ENCODE measurements at regions not wholly inside any gene's neighbourhood (a gene's known extent, or its start where the extent isn't known, plus 50 kb on each side); places are given as distances from the start of the nearest gene placed in this dataset.

GRCh38 chr14:85336257-85336656 is 193.7 kb upstream of the FLRT2 start:
- Histone ChIP-seq H3K36me3 (ENCODE audit: insufficient read depth) (no peaks in the 10 kb centered on the region), H3K4me3 (IDR thresholded peaks at IDR 0.05; ENCODE audit: insufficient read depth, low read depth, low read length) (no peak overlapping the region), H4K20me1 (ENCODE audit: insufficient read depth) (no peaks in the 10 kb centered on the region), H3K27me3 (ENCODE audit: insufficient read depth, low read depth) (no peaks in the 10 kb centered on the region), H3K9ac (no peak overlapping the region), H3K27ac (no peak overlapping the region), H2AFZ (ENCODE audit: low read depth) (no peak overlapping the region), H3K4me1 (ENCODE audit: low read depth, poor library complexity, severe bottlenecking) (no peaks in the 10 kb centered on the region), H3K79me2 (ENCODE audit: insufficient read depth, low read depth) (no peaks in the 10 kb centered on the region), H3K4me2 (no peak overlapping the region)
- TF ChIP-seq, protein P1, sequence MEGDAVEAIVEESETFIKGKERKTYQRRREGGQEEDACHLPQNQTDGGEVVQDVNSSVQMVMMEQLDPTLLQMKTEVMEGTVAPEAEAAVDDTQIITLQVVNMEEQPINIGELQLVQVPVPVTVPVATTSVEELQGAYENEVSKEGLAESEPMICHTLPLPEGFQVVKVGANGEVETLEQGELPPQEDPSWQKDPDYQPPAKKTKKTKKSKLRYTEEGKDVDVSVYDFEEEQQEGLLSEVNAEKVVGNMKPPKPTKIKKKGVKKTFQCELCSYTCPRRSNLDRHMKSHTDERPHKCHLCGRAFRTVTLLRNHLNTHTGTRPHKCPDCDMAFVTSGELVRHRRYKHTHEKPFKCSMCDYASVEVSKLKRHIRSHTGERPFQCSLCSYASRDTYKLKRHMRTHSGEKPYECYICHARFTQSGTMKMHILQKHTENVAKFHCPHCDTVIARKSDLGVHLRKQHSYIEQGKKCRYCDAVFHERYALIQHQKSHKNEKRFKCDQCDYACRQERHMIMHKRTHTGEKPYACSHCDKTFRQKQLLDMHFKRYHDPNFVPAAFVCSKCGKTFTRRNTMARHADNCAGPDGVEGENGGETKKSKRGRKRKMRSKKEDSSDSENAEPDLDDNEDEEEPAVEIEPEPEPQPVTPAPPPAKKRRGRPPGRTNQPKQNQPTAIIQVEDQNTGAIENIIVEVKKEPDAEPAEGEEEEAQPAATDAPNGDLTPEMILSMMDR (conservative IDR thresholded peaks at IDR 0.05; ENCODE audit: low read depth, low read length), result no peak

DNA sequence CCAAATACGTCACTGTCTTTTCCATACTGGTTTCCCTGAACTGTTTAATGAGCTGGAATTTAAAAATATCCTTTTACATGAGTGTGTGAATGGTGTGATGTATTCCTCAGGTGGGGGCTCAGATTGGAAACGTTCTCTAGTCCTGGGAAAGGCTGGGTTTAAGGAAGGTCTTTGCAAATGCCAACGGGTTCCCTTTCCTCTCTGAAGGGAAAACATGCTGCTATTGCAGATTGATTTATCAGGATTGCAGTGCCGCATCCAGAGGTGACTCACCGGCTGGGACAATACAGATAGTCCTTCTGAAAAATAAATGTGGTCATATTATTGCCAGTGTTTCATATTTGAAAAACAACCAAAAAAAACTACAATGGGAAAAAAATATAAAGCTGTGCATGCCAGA is 193.1 kb upstream of the FLRT2 start:
- Histone ChIP-seq H3K9ac (no peak overlapping the region), H2AFZ (ENCODE audit: low read depth) (no peak overlapping the region), H3K4me3 (IDR thresholded peaks at IDR 0.05; ENCODE audit: insufficient read depth, low read depth, low read length) (no peak overlapping the region), H3K4me1 (ENCODE audit: low read depth, poor library complexity, severe bottlenecking) (no peaks in the 10 kb centered on the region), H3K79me2 (ENCODE audit: insufficient read depth, low read depth) (no peaks in the 10 kb centered on the region), H3K27ac (no peak overlapping the region), H3K36me3 (ENCODE audit: insufficient read depth) (no peaks in the 10 kb centered on the region), H3K4me2 (no peak overlapping the region), H3K27me3 (ENCODE audit: insufficient read depth, low read depth) (no peaks in the 10 kb centered on the region), H4K20me1 (ENCODE audit: insufficient read depth) (no peaks in the 10 kb centered on the region)
- TF ChIP-seq, protein P1 (conservative IDR thresholded peaks at IDR 0.05; ENCODE audit: low read depth, low read length), result no peak

GRCh38 chr14:85338895-85339294 is 191.0 kb upstream of the FLRT2 start:
- TF ChIP-seq, protein P1 (conservative IDR thresholded peaks at IDR 0.05; ENCODE audit: low read depth, low read length), result no peak
- Histone ChIP-seq H2AFZ (ENCODE audit: low read depth) (no peak overlapping the region), H3K4me1 (ENCODE audit: low read depth, poor library complexity, severe bottlenecking) (no peaks in the 10 kb centered on the region), H3K9ac (no peak overlapping the region), H4K20me1 (ENCODE audit: insufficient read depth) (no peaks in the 10 kb centered on the region), H3K27ac (no peak overlapping the region), H3K27me3 (ENCODE audit: insufficient read depth, low read depth) (no peaks in the 10 kb centered on the region), H3K36me3 (ENCODE audit: insufficient read depth) (no peaks in the 10 kb centered on the region), H3K4me3 (IDR thresholded peaks at IDR 0.05; ENCODE audit: insufficient read depth, low read depth, low read length) (no peak overlapping the region), H3K4me2 (no peak overlapping the region), H3K79me2 (ENCODE audit: insufficient read depth, low read depth) (no peaks in the 10 kb centered on the region)

- no peaks in the 10 kb centered on the region for H3K79me2 ChIP-seq (ENCODE audit: insufficient read depth, low read depth)
- no peak overlapping the region for H3K4me3 ChIP-seq (IDR thresholded peaks at IDR 0.05; ENCODE audit: insufficient read depth, low read depth, low read length)
- no peak overlapping the region for H3K27ac ChIP-seq
- H3K36me3 ChIP-seq (ENCODE audit: insufficient read depth), result no peaks in the 10 kb centered on the region
- H2AFZ ChIP-seq (ENCODE audit: low read depth), result no peak overlapping the region
- TF ChIP-seq, protein P1 (conservative IDR thresholded peaks at IDR 0.05; ENCODE audit: low read depth, low read length), result no peak
- no peaks in the 10 kb centered on the region for H3K4me1 ChIP-seq (ENCODE audit: low read depth, poor library complexity, severe bottlenecking)
- no peaks in the 10 kb centered on the region for H4K20me1 ChIP-seq (ENCODE audit: insufficient read depth)
- no peaks in the 10 kb centered on the region for H3K27me3 ChIP-seq (ENCODE audit: insufficient read depth, low read depth)
- H3K9ac ChIP-seq, result no peak overlapping the region
- no peak overlapping the region for H3K4me2 ChIP-seq
Measured at GRCh38 chr14:85342858-85343607, 186.9 kb upstream of the FLRT2 start.
